ENCODE measurements at regions not wholly inside any gene's neighbourhood (a gene's known extent, or its start where the extent isn't known, plus 50 kb on each side); places are given as distances from the start of the nearest gene placed in this dataset.

DNA sequence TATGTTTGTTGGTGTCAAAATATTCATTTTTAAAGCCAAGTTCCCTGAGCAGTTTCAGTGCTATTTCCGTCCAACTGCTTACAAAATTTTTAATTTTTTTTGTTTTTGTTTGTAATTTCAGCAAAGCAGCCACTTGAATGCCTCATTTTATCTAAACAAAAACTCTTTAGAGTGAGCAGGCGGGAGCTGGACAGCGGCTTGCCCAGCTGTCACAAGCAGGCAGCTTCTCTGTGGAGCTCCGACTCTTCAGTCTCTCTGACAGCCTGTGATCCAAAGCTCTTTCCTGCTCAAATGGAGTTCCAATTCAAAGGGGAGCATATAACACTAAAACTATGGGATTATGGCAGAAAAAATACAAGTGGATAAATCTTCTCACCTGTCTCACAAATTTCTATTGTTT is 618.3 kb upstream of the PCDH20 start:
- Histone ChIP-seq H3K36me3 (ENCODE audit: insufficient read depth, low read length) (no peaks in the 10 kb centered on the region), H3K4me2 (ENCODE audit: low read depth, low read length, poor library complexity, severe bottlenecking) (no peak overlapping the region), H3K4me1 (ENCODE audit: insufficient read depth, low read length, poor library complexity, severe bottlenecking) (no peaks in the 10 kb centered on the region), H3K9me2 (replicated peaks; ENCODE audit: low read depth, low read length) (no peaks in the 10 kb centered on the region), H4K20me1 (ENCODE audit: insufficient read depth, low read length, poor library complexity, severe bottlenecking) (no peaks in the 10 kb centered on the region), H3K9ac (ENCODE audit: low read depth, low read length, poor library complexity, severe bottlenecking) (no peak overlapping the region), H3K9me3 (ENCODE audit: insufficient read depth, low read depth, low read length) (no peaks in the 10 kb centered on the region), H3K79me2 (ENCODE audit: insufficient read depth, low read length) (no peaks in the 10 kb centered on the region), H3K27me3 (ENCODE audit: insufficient read depth, low read length, poor library complexity, severe bottlenecking) (no peaks in the 10 kb centered on the region), H3K4me3 (ENCODE audit: low read length, poor library complexity, severe bottlenecking) (no peak overlapping the region), H2AFZ (ENCODE audit: low read length) (no peak overlapping the region), H3F3A (ENCODE audit: low read depth) (no peaks in the 10 kb centered on the region)
- TF ChIP-seq CTCF (conservative IDR thresholded peaks at IDR 0.05; ENCODE audit: low read length) (no peak), EZH2phosphoT487 (IDR thresholded peaks at IDR 0.05; ENCODE audit: borderline replicate concordance) (no peak)

DNA sequence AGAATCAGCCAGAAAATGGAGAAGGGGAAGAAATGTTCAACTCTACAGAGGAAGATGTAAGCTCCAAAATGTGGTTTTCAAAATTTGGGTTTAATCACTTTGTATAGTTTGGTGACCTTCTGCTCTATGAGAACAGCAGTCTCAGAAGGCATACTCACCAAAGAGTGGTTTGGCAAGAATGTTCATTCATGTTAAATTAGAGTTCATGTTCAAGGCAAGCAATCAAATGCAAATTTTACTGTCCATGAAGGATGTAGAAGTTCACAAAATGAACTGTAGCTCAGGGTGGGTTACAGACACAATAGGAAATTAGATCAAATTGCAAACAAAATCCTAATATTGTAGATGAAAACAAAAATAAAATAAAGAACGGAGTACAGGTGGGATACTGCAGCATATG is 606.7 kb upstream of the PCDH20 start:
- Histone ChIP-seq H3K79me2 (ENCODE audit: insufficient read depth, low read length) (no peaks in the 10 kb centered on the region), H3K4me3 (ENCODE audit: low read length, poor library complexity, severe bottlenecking) (no peak overlapping the region), H3K9me2 (replicated peaks; ENCODE audit: low read depth, low read length) (no peaks in the 10 kb centered on the region), H3K4me1 (ENCODE audit: insufficient read depth, low read length, poor library complexity, severe bottlenecking) (no peaks in the 10 kb centered on the region), H3K27me3 (ENCODE audit: insufficient read depth, low read length, poor library complexity, severe bottlenecking) (no peaks in the 10 kb centered on the region), H3K9ac (ENCODE audit: low read depth, low read length, poor library complexity, severe bottlenecking) (no peak overlapping the region), H4K20me1 (ENCODE audit: insufficient read depth, low read length, poor library complexity, severe bottlenecking) (no peaks in the 10 kb centered on the region), H3K4me2 (ENCODE audit: low read depth, low read length, poor library complexity, severe bottlenecking) (no peak overlapping the region), H3F3A (ENCODE audit: low read depth) (no peaks in the 10 kb centered on the region), H2AFZ (ENCODE audit: low read length) (no peak overlapping the region), H3K36me3 (ENCODE audit: insufficient read depth, low read length) (no peaks in the 10 kb centered on the region), H3K9me3 (ENCODE audit: insufficient read depth, low read depth, low read length) (no peaks in the 10 kb centered on the region)
- TF ChIP-seq CTCF (conservative IDR thresholded peaks at IDR 0.05; ENCODE audit: low read length) (no peak), EZH2phosphoT487 (IDR thresholded peaks at IDR 0.05; ENCODE audit: borderline replicate concordance) (no peak)

- no peaks in the 10 kb centered on the region for H3K36me3 ChIP-seq (ENCODE audit: insufficient read depth, low read length)
- no peaks in the 10 kb centered on the region for H3K9me2 ChIP-seq (replicated peaks; ENCODE audit: low read depth, low read length)
These were observed 604.2 kb upstream of the PCDH20 start for GRCh38 chr13:62019858-62020257.

More at GRCh38 chr13:62019858-62020257, 604.2 kb upstream of the PCDH20 start:
- Histone ChIP-seq H4K20me1 (ENCODE audit: insufficient read depth, low read length, poor library complexity, severe bottlenecking) (no peaks in the 10 kb centered on the region), H3K27me3 (ENCODE audit: insufficient read depth, low read length, poor library complexity, severe bottlenecking) (no peaks in the 10 kb centered on the region), H3K4me3 (ENCODE audit: low read length, poor library complexity, severe bottlenecking) (no peak overlapping the region), H3K9ac (ENCODE audit: low read depth, low read length, poor library complexity, severe bottlenecking) (no peak overlapping the region), H3K4me1 (ENCODE audit: insufficient read depth, low read length, poor library complexity, severe bottlenecking) (no peaks in the 10 kb centered on the region), H3K9me3 (ENCODE audit: insufficient read depth, low read depth, low read length) (no peaks in the 10 kb centered on the region), H2AFZ (ENCODE audit: low read length) (no peak overlapping the region), H3K4me2 (ENCODE audit: low read depth, low read length, poor library complexity, severe bottlenecking) (no peak overlapping the region), H3K79me2 (ENCODE audit: insufficient read depth, low read length) (no peaks in the 10 kb centered on the region), H3F3A (ENCODE audit: low read depth) (no peaks in the 10 kb centered on the region)
- TF ChIP-seq EZH2phosphoT487 (IDR thresholded peaks at IDR 0.05; ENCODE audit: borderline replicate concordance), result no peak
- no peak for TF ChIP-seq CTCF (conservative IDR thresholded peaks at IDR 0.05; ENCODE audit: low read length)

Measured in Loucy (cell line).